MM.1S (cell line): ENCODE measurements at regions not wholly inside any gene's neighbourhood (a gene's known extent, or its start where the extent isn't known, plus 50 kb on each side); places are given as distances from the start of the nearest gene placed in this dataset.

Experiments used
- CTCF ChIP-seq: fragments of 300-600 bp; sonication (generic); IDR thresholded peaks from 2 replicates; pipeline ENCODE4 v1.5.1; 2016; ENCODE audit warnings: antibody characterized with exemption, low read length, mixed read lengths
- EZH2 ChIP-seq: fragments of 300-600 bp; sonication (generic); optimal IDR thresholded peaks from 2 replicates; pipeline ENCODE3; 2017; ENCODE audit warnings: low read depth, mild to moderate bottlenecking, antibody characterized with exemption, low read length, mixed read lengths
- EZH2phosphoT487 ChIP-seq: fragments of 300-600 bp; sonication (generic); IDR thresholded peaks from 2 replicates; pipeline ENCODE4 v1.6.1; 2018; ENCODE audit warnings: antibody characterized with exemption, low read length

GRCh38 chr4:153111426-153112040 lies 92.7 kb upstream of the TRIM2 start:
- TF ChIP-seq CTCF (no peak), EZH2 (no peak), EZH2phosphoT487 (no peak)
